Peyer's patch (tissue), 4 donors: ENCODE measurements at regions not wholly inside any gene's neighbourhood (a gene's known extent, or its start where the extent isn't known, plus 50 kb on each side); places are given as distances from the start of the nearest gene placed in this dataset.
"Not testable (repeated sequence)": the region's sequence is repeated elsewhere in the genome, so short reads cannot be mapped to it uniquely, and the experiment has no call there.

ENCODE experiments used
- DNase-seq, 3 donors: peaks; one replicate each; pipeline ENCODE4 v3.0.0-alpha.2; 2017 to 2019
- H3K27ac ChIP-seq, 4 donors: fragments of 200-600 bp; sonication (generic); one replicate each; pipeline ENCODE4 v1.5.1; 2016 to 2019
- H3K27me3 ChIP-seq, 2 donors: fragments of 200-600 bp; sonication (generic); one replicate each; pipeline ENCODE4 v1.5.1; 2019
- H3K36me3 ChIP-seq, 3 donors: fragments of 200-600 bp; sonication (generic); one replicate each; pipeline ENCODE4 v1.5.1; 2016 to 2019
- H3K4me1 ChIP-seq, 4 donors: fragments of 200-600 bp; sonication (generic); one replicate each; pipeline ENCODE4 v1.5.1; 2016 to 2019
- H3K4me3 ChIP-seq, 4 donors: fragments of 200-600 bp; sonication (generic); 1 replicate in 3 of 4; 2 replicates in 1 of 4; pipeline ENCODE4 v1.5.1; 2016 to 2019; ENCODE audit warnings: mild to moderate bottlenecking in 1 of 4
- H3K9me3 ChIP-seq, 4 donors: fragments of 200-600 bp; sonication (generic); one replicate each; pipeline ENCODE4 v1.5.1; 2016 to 2019; ENCODE audit warnings: mild to moderate bottlenecking in 1 of 4
- CTCF ChIP-seq, 6 experiments: fragments of 450-650 bp in 4 of 6; fragments of 200-600 bp in 2 of 6; sonication (generic) in 1 of 6; IDR thresholded peaks; one replicate each; pipeline ENCODE4 v1.5.1; 2017 to 2019; ENCODE audit warnings: antibody characterized with exemption in 6 of 6, mild to moderate bottlenecking in 3 of 6, moderate library complexity in 1 of 6
- POLR2A ChIP-seq, 2 donors: fragments of 450-650 bp; IDR thresholded peaks; one replicate each; pipeline ENCODE4 v1.5.1; 2017; ENCODE audit warnings: antibody characterized with exemption in 2 of 2, mild to moderate bottlenecking in 2 of 2, moderate library complexity in 2 of 2

- Histone ChIP-seq H3K27me3 (no peaks in the 10 kb centered on the region), H3K4me3 (no peak overlapping the region), H3K9me3 (no peaks in the 10 kb centered on the region), H3K36me3 (no peaks in the 10 kb centered on the region), H3K27ac (no peak overlapping the region), H3K4me1 (no peaks in the 10 kb centered on the region)
- no peak for DNase-seq
- no peak for TF ChIP-seq POLR2A (IDR thresholded peaks at IDR 0.05)
- TF ChIP-seq CTCF (IDR thresholded peaks at IDR 0.05) = no peak
These were observed 420.6 kb upstream of the ISX start for GRCh38 chr22:34645375-34645774.

DNA sequence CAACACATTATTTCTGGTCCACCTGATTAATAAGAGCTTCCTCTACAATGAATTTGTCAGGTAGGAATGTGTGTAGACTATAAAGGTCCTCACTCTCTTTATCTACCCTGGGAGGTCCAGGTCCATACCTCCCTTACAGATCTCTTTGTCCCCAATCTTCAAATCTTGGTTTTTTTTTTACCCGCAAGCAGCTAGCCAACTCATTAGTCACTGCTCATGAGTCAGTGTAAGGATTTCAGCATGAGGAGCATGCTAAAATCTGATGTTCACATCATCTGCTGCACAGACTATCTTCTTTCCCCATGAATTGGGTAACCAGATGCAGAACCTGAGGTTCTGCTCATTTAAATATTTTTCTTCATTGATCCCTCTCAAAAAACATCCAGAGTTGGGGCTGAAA is 397.0 kb upstream of the ISX start:
- H3K4me3 ChIP-seq = no peak overlapping the region
- H3K9me3 ChIP-seq = no peaks in the 10 kb centered on the region
- TF ChIP-seq CTCF (IDR thresholded peaks at IDR 0.05) (no peak), POLR2A (IDR thresholded peaks at IDR 0.05) (no peak)
- H3K4me1 ChIP-seq = no peaks in the 10 kb centered on the region
- H3K36me3 ChIP-seq = no peaks in the 10 kb centered on the region
- H3K27me3 ChIP-seq = no peaks in the 10 kb centered on the region
- no peak overlapping the region for H3K27ac ChIP-seq
- DNase-seq = no peak

- not testable (repeated sequence) for DNase-seq, H3K27ac ChIP-seq, H3K4me1 ChIP-seq, H3K4me3 ChIP-seq, H3K36me3 ChIP-seq, H3K9me3 ChIP-seq, H3K27me3 ChIP-seq
These were observed 382.9 kb upstream of the ISX start for GRCh38 chr22:34683031-34683430.

GRCh38 chr22:34684278-34684677 is 381.7 kb upstream of the ISX start:
- not testable (repeated sequence) for DNase-seq, H3K4me3 ChIP-seq, H3K27me3 ChIP-seq, H3K9me3 ChIP-seq, H3K36me3 ChIP-seq, H3K27ac ChIP-seq, H3K4me1 ChIP-seq

- no peak overlapping the region for H3K27ac ChIP-seq
- no peak overlapping the region for H3K4me3 ChIP-seq
- H3K9me3 ChIP-seq = no peaks in the 10 kb centered on the region
- H3K4me1 ChIP-seq = no peaks in the 10 kb centered on the region
- no peaks in the 10 kb centered on the region for H3K27me3 ChIP-seq
- DNase-seq = no peak
- H3K36me3 ChIP-seq = no peaks in the 10 kb centered on the region
- TF ChIP-seq CTCF (IDR thresholded peaks at IDR 0.05) (no peak), POLR2A (IDR thresholded peaks at IDR 0.05) (no peak)
These were observed 378.8 kb upstream of the ISX start for GRCh38 chr22:34687116-34687515.

DNA sequence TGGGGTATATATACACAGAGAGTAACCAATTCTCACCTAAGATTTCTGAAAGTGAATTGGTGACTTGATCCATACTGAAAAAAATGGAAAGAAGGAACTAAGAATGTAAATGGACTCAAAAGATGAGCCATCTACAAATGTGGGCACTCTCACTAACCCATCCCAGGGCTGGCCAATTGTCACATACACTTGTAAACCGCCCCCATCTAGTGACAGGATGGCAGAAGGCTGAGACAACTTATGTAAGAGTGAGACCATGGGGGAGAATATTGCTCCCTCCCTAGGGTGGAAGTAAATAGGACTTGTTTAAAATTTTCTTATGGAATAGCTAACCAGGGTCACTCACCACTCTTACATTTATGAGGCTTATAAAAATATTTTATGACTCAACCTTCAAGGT is 377.1 kb upstream of the ISX start:
- H3K4me3 ChIP-seq = no peak overlapping the region
- no peaks in the 10 kb centered on the region for H3K4me1 ChIP-seq
- no peaks in the 10 kb centered on the region for H3K9me3 ChIP-seq
- no peaks in the 10 kb centered on the region for H3K36me3 ChIP-seq
- TF ChIP-seq POLR2A (IDR thresholded peaks at IDR 0.05) = no peak
- no peak for TF ChIP-seq CTCF (IDR thresholded peaks at IDR 0.05)
- no peak overlapping the region for H3K27ac ChIP-seq
- no peaks in the 10 kb centered on the region for H3K27me3 ChIP-seq
- DNase-seq = no peak

DNA sequence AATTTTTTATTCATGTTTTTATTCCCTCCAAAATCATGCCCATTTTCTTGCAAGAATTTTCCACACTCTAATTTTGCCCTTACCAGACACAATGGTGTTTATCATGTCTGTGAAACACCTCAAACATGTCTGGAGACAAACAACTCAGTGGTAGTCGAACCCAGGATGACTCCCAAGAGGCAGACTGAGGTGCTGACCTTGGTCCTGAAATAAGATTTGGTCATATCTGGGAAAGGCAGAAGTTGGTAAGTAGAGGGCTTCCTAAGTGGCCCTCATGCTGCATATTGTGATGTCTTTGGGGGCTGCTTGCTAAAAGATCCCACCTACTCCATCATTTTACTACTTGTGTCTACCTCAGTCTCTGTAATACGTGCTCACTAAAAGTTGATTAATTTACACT is 369.4 kb upstream of the ISX start:
- H3K27me3 ChIP-seq = no peaks in the 10 kb centered on the region
- no peaks in the 10 kb centered on the region for H3K4me1 ChIP-seq
- no peak overlapping the region for H3K27ac ChIP-seq
- H3K4me3 ChIP-seq = no peak overlapping the region
- no peak for TF ChIP-seq POLR2A (IDR thresholded peaks at IDR 0.05)
- no peak for TF ChIP-seq CTCF (IDR thresholded peaks at IDR 0.05)
- H3K36me3 ChIP-seq = no peaks in the 10 kb centered on the region
- H3K9me3 ChIP-seq = no peaks in the 10 kb centered on the region
- no peak for DNase-seq
